ENCODE measurements at regions not wholly inside any gene's neighbourhood (a gene's known extent, or its start where the extent isn't known, plus 50 kb on each side); places are given as distances from the start of the nearest gene placed in this dataset.

DNA sequence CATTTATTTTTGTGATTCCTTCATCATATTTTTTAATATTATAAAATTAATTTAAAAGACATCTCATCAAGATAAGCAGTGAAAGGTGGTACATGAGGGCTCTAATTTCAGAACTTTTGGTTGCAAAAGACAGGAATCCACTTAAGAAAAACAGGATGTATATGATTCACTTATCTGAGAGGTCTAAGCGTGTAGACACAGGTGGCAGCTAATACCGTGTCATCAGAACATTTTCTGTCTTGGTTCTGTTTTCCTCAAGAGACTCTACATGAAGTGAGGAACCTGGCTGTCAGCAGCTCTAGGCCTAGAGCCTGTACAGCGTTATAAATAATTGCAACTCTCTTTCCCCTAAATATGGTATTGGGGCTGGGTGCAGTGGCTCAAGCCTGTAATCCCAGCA, 433.7 kb upstream of the NAALADL2 start:
- TF ChIP-seq TAF1 (IDR thresholded peaks at IDR 0.05; ENCODE audit: borderline replicate concordance, low read depth, low read length) (no peak), POLR2AphosphoS5 (IDR thresholded peaks at IDR 0.05; ENCODE audit: low read depth, low read length) (no peak), POLR2A (IDR thresholded peaks at IDR 0.05; ENCODE audit: low read depth, low read length) (no peak)

Data from GM12892 (cell line).